Stimulated activated CD8-positive, alpha-beta memory T cell treated with anti-CD3 and anti-CD28 coated beads, Interleukin-2, amount 100 ng/mL, for 48 hours (primary cell): ENCODE measurements at regions not wholly inside any gene's neighbourhood (a gene's known extent, or its start where the extent isn't known, plus 50 kb on each side); places are given as distances from the start of the nearest gene placed in this dataset.

Experiments used
- DNase-seq, 2 donors: peaks; one replicate each; pipeline ENCODE4 v3.0.0-alpha.2; 2020; ENCODE audit warnings: low read depth in 2 of 2

- peak; percentile 82 for DNase-seq
These were observed 49.7 kb upstream of the ATF3 start for GRCh38 chr1:212558693-212559480.
